ENCODE measurements at regions not wholly inside any gene's neighbourhood (a gene's known extent, or its start where the extent isn't known, plus 50 kb on each side); places are given as distances from the start of the nearest gene placed in this dataset.

DNA sequence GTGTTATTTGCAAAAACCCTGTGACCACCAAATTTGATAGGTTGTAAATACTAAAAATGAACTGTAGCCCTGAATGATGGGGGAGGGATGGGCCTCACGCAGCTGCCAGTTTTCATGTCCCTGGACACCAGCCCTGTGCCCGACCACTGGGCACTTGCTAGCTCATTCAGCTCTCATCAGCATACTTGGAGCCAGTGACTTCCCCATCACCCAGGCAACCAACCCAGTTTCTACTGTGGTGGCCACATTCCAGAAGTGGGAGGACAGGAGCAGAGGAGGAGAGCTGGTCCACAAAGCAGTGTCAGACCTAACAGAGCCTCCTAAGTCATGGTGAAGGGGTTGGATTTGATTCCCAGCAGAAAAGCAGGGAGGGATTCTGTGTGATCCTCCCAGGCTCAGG is 128.2 kb downstream of the CPEB2 start:
- no peak for DNase-seq (ENCODE audit: low read depth)

GRCh38 chr4:15131551-15131950 is 129.3 kb downstream of the CPEB2 start:
- DNase-seq (ENCODE audit: low read depth) = no peak

DNA sequence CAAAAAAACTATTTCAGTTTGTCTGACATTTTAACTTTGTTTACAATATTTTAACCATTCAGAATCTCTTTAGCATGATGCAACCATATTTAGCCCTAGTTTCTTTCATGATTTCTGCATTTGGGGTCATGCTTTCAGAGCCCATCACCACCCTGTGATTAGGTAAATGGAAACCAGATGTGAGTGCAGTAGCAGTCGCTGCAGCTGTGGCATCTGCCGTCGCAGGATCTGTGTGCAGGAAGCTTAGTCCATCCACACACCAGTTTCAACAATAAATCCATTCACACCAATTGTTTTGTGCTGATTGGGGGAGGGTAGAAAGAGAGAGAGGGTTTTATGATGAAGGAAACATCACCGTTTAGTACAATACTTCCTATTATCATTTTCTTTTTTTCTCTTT is 130.5 kb downstream of the CPEB2 start:
- no peak for DNase-seq (ENCODE audit: low read depth)

DNA sequence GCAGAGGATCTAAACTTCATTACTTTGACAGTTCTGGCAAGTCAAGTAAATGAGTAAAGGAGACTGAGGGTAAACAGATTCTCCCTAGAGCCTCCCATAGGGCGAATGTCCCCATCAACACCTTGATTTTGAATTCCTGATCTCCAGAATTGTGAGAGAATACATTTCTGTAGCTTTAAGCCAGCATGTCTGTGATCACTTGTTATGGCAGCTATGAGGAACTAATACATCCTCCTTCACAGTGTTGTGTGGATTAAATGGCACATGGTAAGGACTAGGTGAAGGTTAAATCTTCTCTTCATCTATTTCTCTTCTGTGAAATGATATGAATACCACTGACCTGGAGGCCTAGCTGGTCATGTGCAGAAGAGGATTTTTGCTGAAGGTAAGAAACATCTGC is 137.3 kb downstream of the CPEB2 start:
- no peak for DNase-seq (ENCODE audit: low read depth)

- DNase-seq (ENCODE audit: low read depth) = no peak
Measured at GRCh38 chr4:15142201-15142600, 139.9 kb downstream of the CPEB2 start.

DNA sequence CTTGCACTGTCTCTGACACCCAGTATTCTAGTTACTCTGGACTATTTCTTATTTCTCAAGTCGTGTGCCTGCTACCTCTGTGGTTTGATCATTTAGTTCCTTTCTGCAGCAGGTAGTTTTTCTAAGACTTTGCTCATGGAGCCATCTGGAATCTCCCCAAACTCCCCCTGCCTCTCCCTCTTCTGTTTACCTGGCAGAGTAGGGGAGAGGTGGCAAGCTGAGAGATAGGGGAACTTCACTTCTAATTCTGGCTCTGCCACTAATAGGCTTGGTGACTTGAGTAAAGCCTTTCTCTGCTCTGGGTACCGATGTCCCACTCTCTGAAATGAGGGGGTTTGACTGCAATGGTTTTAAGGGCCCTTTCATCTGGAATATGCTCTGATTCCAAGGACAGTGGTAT is 141.3 kb downstream of the CPEB2 start:
- no peak for DNase-seq (ENCODE audit: low read depth)

DNA sequence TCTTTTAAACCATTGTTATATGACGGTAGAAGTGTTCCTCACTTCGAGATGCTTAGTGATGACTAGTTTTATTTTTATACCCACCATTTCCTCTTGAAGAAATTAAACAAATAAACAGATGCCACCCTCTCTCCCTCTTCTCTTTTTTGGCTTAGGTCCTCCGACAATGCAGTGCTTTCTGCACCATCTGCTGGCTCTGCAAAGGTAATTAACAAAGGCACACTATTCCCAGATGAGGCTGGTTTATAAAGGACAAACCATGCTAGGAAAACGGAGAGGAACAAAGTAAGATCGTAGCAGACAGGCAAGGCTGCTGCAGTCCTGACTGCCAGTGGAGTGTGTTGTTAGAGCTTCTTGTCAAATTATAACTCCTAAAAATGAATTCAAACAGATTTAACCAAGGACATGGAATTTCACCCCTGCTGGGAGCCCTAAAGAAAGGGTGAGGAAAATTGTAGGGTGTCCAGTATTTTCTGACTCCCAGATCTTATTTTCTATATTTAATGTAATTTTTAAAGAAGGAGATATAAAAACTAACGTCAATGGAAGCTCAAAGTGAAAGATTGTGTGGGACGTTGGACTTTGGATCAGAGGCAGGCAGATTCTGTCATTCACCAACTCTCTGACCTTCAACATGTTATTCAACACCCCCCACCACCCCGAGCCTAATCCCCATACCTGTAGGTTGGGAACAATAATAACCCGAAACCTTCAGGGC is 142.1 kb downstream of the CPEB2 start:
- DNase-seq (ENCODE audit: low read depth) = no peak

GRCh38 chr4:15144967-15145295 is 142.7 kb downstream of the CPEB2 start:
- DNase-seq (ENCODE audit: low read depth) = no peak

- DNase-seq (ENCODE audit: low read depth) = no peak
Measured at GRCh38 chr4:15145709-15146108, 143.4 kb downstream of the CPEB2 start.

DNA sequence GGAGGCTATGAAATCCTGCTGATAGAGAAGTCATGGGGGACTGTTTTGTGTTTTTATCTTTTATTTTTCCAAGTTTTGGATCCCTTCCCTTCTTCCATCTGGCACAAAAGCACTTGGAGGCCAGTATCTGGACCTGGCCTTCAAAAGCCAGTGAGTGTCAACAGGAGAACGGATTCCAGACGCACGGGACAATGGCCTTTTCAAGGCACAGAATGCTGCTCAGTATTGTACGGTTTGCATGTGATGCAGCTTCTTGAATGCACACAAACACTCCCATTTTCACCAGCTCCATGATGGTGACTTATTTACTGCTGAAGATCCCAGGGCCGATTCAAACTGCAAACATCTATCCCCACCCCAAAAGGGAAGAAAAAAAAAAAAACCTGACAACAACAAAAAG is 145.4 kb downstream of the CPEB2 start:
- no peak for DNase-seq (ENCODE audit: low read depth)

- no peak for DNase-seq (ENCODE audit: low read depth)
Measured at GRCh38 chr4:15148199-15148598, 145.9 kb downstream of the CPEB2 start.

DNA sequence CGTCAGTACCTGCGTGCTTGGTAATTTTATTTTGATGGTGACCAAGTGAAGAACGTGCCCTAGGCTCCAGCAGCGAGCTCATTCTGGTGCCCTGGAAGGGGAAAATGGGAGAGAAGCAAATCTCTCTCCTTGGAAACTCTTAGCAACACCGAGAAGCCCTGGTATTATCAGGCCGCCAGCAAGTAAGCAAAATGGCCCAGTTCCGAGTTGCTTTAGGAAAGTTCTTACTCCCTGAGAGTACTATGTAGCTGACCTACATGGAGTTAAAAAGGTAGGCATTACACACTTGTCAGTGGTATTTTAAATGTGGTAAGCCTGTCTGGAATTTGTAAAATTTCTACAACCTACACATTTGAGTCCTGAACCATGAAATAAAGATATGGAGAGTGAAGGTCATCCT is 146.4 kb downstream of the CPEB2 start:
- no peak for DNase-seq (ENCODE audit: low read depth)

GRCh38 chr4:15149234-15149838 is 147.1 kb downstream of the CPEB2 start:
- no peak for DNase-seq (ENCODE audit: low read depth)

DNA sequence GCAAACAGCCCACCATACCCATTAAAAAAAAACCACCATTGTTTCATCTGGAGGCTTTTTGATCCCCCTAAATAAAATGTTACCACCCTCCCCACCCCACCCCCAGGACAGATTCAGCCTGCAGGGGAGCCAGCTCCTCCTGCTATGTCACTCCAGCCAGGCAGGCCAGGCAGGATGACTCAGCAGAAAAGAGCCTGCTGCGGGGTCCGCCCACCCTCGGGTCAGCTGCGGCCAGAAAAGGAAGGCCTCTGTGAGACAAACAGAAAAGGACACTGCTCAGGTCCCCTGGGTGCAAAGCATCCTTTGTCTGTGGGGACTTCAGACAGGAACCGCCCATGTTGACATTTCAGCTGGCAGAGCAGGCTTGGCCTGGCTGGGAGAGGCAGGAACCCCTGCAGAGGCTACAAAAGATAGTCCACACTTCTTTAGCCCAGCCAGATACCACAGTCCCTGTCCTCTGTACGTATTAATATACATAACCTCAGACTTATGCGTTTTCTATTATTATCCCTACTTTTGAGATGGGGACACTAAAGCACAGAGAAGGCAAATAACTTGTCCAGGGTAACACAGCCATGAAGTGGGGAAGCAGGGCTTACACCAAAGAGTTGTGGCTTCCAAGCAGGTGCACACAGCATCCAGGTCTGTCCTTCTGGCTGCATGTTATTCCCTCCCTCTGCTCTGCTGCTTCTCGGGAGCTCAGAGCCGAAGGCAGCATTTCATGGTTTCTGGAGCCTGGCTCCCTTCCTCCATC is 147.7 kb downstream of the CPEB2 start:
- DNase-seq (ENCODE audit: low read depth) = no peak

DNA sequence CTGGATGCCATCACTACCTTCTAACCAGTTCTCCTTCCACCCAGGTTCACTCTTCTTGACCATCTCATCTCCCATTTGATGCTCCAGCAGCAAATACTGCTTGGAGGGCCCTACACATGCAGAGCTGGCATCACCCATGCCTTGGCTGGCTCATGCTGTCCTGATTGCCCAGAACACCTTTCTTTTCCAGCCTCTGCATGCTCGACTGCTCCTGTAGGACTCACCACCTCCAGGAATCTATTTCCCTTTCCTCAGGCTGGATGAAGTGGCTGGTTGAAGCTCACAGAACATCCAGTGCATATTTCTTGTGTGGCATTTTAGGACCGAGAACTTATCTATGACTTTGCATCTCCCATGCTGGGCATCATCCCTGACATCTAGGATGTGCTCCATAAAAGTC is 148.3 kb downstream of the CPEB2 start:
- no peak for DNase-seq (ENCODE audit: low read depth)

GRCh38 chr4:15151033-15151432 is 148.8 kb downstream of the CPEB2 start:
- DNase-seq (ENCODE audit: low read depth) = no peak

DNA sequence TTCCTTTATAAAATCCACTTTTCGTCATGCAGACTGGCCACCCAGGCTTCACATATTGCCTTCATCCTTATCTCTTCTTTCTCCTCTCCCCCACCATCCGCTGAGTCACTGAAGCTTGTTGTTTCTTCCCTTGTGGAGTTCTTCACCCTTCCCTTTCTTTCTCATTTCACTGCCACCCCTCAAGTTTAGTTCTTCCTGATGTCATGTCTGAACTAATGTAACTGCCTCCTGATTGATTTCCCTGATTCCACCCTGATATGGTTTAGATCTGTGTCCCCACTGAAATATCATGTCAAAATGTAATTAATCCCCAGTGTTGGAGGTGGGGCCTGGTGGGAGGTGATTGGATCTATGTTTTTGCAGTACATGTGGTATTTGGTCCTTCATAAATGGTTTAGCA is 151.4 kb downstream of the CPEB2 start:
- DNase-seq (ENCODE audit: low read depth) = no peak

- no peak for DNase-seq (ENCODE audit: low read depth)
Measured at GRCh38 chr4:15158406-15159091, 156.3 kb downstream of the CPEB2 start.

DNA sequence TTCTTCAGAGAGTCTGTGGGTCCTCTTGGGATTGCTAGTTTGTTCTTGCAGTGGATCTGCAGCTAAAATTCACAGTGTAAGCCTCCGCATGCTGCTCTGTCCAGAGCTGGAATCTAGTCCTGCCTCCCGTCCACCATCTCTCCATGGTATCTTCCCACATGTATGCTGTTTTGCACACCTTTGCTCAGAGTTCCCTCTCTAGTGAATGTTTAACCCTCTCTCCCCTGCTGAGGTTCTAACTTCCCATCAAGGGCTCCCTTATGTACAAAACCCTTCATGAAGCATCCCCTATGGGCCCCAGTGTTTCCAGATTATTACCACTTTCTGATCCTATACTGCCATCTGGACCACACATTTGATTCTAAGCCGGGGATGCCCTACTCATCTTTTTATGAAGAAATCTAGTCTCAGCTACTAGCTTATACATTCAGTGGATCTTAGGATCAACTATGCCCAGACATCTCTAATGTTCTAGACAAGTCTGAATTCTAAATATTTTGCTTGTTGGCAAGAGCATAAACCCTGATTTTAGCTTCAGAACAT is 157.3 kb downstream of the CPEB2 start:
- no peak for DNase-seq (ENCODE audit: low read depth)

- no peak for DNase-seq (ENCODE audit: low read depth)
Measured at GRCh38 chr4:15161439-15161838, 159.2 kb downstream of the CPEB2 start.

DNA sequence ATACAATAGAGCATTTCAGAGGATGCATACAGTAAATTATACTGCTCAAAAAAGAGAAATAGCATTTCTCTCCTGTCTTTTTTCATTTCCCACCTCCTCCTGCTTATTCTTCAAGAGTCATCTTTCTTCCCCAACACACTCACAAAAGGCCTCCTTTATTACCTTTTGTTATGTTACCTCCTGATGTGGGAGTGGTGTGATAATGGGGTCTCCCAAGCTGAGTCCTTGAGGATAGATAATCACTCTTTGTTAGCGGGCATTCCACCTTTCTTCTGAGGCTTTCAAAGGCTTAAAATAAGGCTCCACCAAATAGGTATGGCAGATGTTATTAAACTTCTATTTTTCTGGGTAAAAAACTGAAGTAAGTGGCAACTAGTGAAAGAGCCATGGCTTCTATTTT is 159.8 kb downstream of the CPEB2 start:
- no peak for DNase-seq (ENCODE audit: low read depth)

DNA sequence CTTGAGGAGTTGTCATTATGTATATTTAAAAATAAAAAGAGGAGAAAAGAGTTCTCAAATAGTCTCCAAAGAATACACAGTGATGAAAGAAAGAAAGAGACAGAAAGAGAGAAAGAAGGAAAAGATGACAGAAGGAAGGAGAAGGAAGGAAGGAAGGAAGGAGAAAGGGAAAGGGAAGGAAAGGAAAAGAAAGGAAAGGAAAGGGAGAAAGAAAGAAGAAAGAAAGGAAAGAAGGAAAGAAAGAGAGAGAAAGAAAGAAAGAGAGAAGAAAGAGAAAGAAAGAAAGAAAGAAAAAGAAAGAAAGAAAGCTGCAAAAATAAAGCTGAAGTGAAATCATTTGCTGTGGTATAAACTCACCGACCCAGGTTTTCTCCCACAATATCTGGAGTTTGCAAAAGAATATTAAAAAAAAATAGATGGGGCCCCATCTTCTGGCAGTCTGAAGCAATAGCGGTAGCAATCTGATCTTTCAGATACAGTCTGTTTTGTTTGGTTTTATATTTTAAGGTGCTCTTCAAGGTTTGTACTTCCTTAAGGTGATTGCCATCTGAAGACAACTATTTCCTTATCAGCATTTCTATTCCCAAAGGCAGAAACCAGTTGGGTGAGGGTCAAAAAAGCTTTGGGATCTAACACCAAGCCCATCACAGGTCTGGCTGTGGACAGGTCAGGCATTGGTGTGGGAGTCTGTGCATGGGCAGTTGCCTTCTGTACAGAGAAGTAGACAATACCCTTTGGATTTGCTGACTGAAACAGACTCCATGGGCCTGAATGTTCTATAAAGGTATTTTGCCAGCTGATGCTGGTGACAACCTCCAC is 160.4 kb downstream of the CPEB2 start:
- DNase-seq (ENCODE audit: low read depth) = no peak

Measured in activated T-cell treated with anti-CD3 and anti-CD28 coated beads for 48 hours (primary cell).